GM12875 (cell line): ENCODE measurements at regions not wholly inside any gene's neighbourhood (a gene's known extent, or its start where the extent isn't known, plus 50 kb on each side); places are given as distances from the start of the nearest gene placed in this dataset.

Source experiments
- H3K4me3 ChIP-seq: one replicate; pipeline ENCODE4 v1.5.1; 2011; ENCODE audit warnings: low read depth, low read length, control low read depth
- CTCF ChIP-seq: IDR thresholded peaks from 2 replicates; pipeline ENCODE4 v1.5.1; 2011; ENCODE audit warnings: low read depth, mild to moderate bottlenecking, control low read depth, inconsistent platforms, low read length, moderate library complexity, borderline replicate concordance; ENCODE audit not compliant: insufficient read depth

GRCh38 chr10:45211576-45211975 is 103.8 kb downstream of the OR13A1 start:
- no peak for TF ChIP-seq CTCF
- H3K4me3 ChIP-seq, result no peak overlapping the region

GRCh38 chr10:45219416-45219815 is 96.0 kb downstream of the OR13A1 start:
- no peak overlapping the region for H3K4me3 ChIP-seq
- no peak for TF ChIP-seq CTCF

- TF ChIP-seq CTCF, result no peak
- H3K4me3 ChIP-seq, result no peak overlapping the region
Measured at GRCh38 chr10:45220931-45221330, 94.5 kb downstream of the OR13A1 start.

GRCh38 chr10:45224219-45224841 is 91.1 kb downstream of the OR13A1 start:
- no peak overlapping the region for H3K4me3 ChIP-seq
- no peak for TF ChIP-seq CTCF

- no peak overlapping the region for H3K4me3 ChIP-seq
- TF ChIP-seq CTCF, result no peak
Measured at GRCh38 chr10:45227042-45227441, 88.4 kb downstream of the OR13A1 start.

GRCh38 chr10:45227456-45227855 is 88.0 kb downstream of the OR13A1 start:
- no peak for TF ChIP-seq CTCF
- H3K4me3 ChIP-seq, result no peak overlapping the region

GRCh38 chr10:45229823-45230222 is 85.6 kb downstream of the OR13A1 start:
- no peak overlapping the region for H3K4me3 ChIP-seq
- no peak for TF ChIP-seq CTCF
